Loucy (cell line): ENCODE measurements at regions not wholly inside any gene's neighbourhood (a gene's known extent, or its start where the extent isn't known, plus 50 kb on each side); places are given as distances from the start of the nearest gene placed in this dataset.

ENCODE experiments used
- EZH2phosphoT487 ChIP-seq: fragments of 200-600 bp; IDR thresholded peaks from 2 replicates; pipeline ENCODE4 v1.6.1; 2018; ENCODE audit warnings: antibody characterized with exemption, mild to moderate bottlenecking, moderate library complexity, borderline replicate concordance
- TF ChIP-seq, protein P1 (sequence below): fragments of 200-600 bp; sonication (generic); conservative IDR thresholded peaks from 2 replicates; pipeline ENCODE4 v1.5.1; 2014; ENCODE audit warnings: mild to moderate bottlenecking, antibody characterized with exemption, low read length

GRCh38 chr10:113435881-113436280 is 117.0 kb upstream of the HABP2 start:
- TF ChIP-seq, protein P1, sequence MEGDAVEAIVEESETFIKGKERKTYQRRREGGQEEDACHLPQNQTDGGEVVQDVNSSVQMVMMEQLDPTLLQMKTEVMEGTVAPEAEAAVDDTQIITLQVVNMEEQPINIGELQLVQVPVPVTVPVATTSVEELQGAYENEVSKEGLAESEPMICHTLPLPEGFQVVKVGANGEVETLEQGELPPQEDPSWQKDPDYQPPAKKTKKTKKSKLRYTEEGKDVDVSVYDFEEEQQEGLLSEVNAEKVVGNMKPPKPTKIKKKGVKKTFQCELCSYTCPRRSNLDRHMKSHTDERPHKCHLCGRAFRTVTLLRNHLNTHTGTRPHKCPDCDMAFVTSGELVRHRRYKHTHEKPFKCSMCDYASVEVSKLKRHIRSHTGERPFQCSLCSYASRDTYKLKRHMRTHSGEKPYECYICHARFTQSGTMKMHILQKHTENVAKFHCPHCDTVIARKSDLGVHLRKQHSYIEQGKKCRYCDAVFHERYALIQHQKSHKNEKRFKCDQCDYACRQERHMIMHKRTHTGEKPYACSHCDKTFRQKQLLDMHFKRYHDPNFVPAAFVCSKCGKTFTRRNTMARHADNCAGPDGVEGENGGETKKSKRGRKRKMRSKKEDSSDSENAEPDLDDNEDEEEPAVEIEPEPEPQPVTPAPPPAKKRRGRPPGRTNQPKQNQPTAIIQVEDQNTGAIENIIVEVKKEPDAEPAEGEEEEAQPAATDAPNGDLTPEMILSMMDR, result no peak
- no peak for TF ChIP-seq EZH2phosphoT487
